Activated B cell treated with CpG ODN at 0.5 μM for 24 hours (primary cell): ENCODE measurements at regions not wholly inside any gene's neighbourhood (a gene's known extent, or its start where the extent isn't known, plus 50 kb on each side); places are given as distances from the start of the nearest gene placed in this dataset.

ENCODE experiments used
- ATAC-seq: fragments of 200-7000 bp; cut with Tn5 transposase; one replicate; pipeline ENCODE4 v1.10.0; 2021; ENCODE audit warnings: low read depth, mild to moderate bottlenecking, moderate library complexity
- CTCF ChIA-PET: fragments of 350-600 bp; sonication (Branson Sonifier 250); formaldehyde crosslinking; loops from one replicate; lab custom pipeline; 2021; ENCODE audit warnings: antibody characterized with exemption; lab: Charles Lee
- POLR2A ChIA-PET: fragments of 350-600 bp; sonication (Branson Sonifier 250); formaldehyde crosslinking; loops from one replicate; lab custom pipeline; 2021; ENCODE audit warnings: antibody characterized with exemption; lab: Charles Lee
- DNase-seq: peaks from one replicate; pipeline ENCODE4 v3.0.0; 2022
- H3K27ac Mint-ChIP-seq: one replicate; pipeline ENCODE4 v1.8.0; 2020; ENCODE audit warnings: mixed read lengths
- H3K27me3 Mint-ChIP-seq: one replicate; pipeline ENCODE4 v1.8.0; 2021; ENCODE audit warnings: mixed read lengths
- H3K36me3 Mint-ChIP-seq: one replicate; pipeline ENCODE4 v1.8.0; 2021; ENCODE audit warnings: low read depth, mixed read lengths
- H3K4me1 Mint-ChIP-seq: one replicate; pipeline ENCODE4 v1.8.0; 2021; ENCODE audit warnings: mixed read lengths
- H3K4me3 Mint-ChIP-seq: one replicate; pipeline ENCODE4 v1.8.0; 2020; ENCODE audit warnings: mild to moderate bottlenecking, mixed read lengths
- H3K9me3 Mint-ChIP-seq: one replicate; pipeline ENCODE4 v1.8.0; 2020; ENCODE audit warnings: mixed read lengths
- intact Hi-C: fragments of 100-400 bp; cut with micrococcal nuclease; formaldehyde crosslinking; loops from one replicate; pipeline ENCODE4 v1.15.1; 2024
- TF ChIP-seq, protein P1 (sequence below): fragments of 200-600 bp; IDR thresholded peaks from one replicate; pipeline ENCODE4 v1.8.0; 2022; ENCODE audit warnings: antibody characterized with exemption, mild to moderate bottlenecking

DNA sequence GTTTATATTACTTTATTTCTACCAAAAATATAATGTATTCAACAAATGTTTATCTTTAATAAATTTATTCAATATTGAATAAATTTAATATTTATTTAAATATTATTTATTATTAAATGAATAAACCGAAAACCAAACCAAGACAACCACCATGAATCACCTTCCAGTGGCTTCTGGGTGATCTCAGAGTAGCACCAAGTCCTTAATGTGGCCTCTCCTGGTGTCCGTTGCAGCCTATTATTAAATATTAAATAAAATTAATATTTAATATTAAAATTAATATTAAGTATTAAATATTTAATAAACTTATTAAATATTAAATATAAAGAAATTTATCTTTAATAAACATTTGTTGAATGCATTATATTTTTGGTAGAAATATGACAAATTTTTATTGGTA lies 143.3 kb upstream of the PLPP4 start:
- Mint-ChIP-seq H3K4me1 (no peaks in the 10 kb centered on the region), H3K36me3 (no peaks in the 10 kb centered on the region), H3K27me3 (no peaks in the 10 kb centered on the region), H3K9me3 (peaks cover 4% of the 10 kb centered on the region), H3K4me3 (no peak overlapping the region), H3K27ac (no peak overlapping the region)
- DNase-seq (no peak), ATAC-seq (no peak)
- TF ChIP-seq, protein P1, sequence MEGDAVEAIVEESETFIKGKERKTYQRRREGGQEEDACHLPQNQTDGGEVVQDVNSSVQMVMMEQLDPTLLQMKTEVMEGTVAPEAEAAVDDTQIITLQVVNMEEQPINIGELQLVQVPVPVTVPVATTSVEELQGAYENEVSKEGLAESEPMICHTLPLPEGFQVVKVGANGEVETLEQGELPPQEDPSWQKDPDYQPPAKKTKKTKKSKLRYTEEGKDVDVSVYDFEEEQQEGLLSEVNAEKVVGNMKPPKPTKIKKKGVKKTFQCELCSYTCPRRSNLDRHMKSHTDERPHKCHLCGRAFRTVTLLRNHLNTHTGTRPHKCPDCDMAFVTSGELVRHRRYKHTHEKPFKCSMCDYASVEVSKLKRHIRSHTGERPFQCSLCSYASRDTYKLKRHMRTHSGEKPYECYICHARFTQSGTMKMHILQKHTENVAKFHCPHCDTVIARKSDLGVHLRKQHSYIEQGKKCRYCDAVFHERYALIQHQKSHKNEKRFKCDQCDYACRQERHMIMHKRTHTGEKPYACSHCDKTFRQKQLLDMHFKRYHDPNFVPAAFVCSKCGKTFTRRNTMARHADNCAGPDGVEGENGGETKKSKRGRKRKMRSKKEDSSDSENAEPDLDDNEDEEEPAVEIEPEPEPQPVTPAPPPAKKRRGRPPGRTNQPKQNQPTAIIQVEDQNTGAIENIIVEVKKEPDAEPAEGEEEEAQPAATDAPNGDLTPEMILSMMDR, result no peak
- intact Hi-C loops, result no loop called here
- ChIA-PET POLR2A (no interaction called here), CTCF (no interaction called here)

DNA sequence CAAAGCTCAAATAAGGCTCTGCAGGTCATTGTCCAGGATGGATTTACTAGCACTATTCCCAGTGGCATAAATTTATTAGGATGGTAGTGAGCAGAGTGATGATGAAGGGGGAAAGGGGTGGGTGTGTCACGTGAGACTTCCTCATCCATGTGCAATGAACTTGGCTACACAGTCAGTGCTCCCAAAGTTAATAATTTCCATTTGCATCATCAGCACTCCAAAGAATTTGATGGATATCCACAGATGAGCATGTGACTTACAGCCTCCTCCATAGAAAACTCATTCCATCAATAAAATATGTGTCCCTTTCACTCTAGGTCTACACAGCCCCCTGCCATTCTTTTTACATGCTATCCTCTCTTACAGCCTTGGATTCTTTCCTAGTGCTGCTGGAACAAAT lies 142.6 kb upstream of the PLPP4 start:
- no peak for ATAC-seq
- no peak overlapping the region for H3K27ac Mint-ChIP-seq
- no peak overlapping the region for H3K4me3 Mint-ChIP-seq
- no peaks in the 10 kb centered on the region for H3K27me3 Mint-ChIP-seq
- no peaks in the 10 kb centered on the region for H3K4me1 Mint-ChIP-seq
- no peak for DNase-seq
- TF ChIP-seq, protein P1, result no peak
- CTCF ChIA-PET, result no interaction called here
- POLR2A ChIA-PET, result no interaction called here
- intact Hi-C loops, result no loop called here
- H3K36me3 Mint-ChIP-seq, result no peaks in the 10 kb centered on the region
- peaks cover 4% of the 10 kb centered on the region for H3K9me3 Mint-ChIP-seq

DNA sequence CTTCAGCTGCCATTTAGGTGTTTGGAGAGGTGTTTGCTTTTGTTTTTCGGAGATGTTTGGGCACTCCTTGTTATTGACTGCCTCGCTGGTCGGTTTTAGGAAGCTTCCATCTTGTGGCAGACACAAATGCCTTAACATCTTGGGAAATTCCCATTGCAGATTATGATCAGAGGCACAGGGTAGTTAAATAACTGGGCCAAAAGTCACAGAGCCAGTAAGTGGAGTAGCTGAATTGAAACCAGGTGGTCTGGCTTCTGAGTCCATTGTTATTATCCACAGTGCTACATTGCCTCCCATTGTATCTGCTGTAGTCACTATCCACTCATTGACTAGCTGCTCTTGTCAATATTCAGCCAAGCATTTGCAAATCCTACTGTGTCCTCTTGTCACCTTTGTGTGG lies 138.2 kb upstream of the PLPP4 start:
- no peak overlapping the region for H3K4me3 Mint-ChIP-seq
- TF ChIP-seq, protein P1, result no peak
- H3K4me1 Mint-ChIP-seq, result no peaks in the 10 kb centered on the region
- H3K36me3 Mint-ChIP-seq, result no peaks in the 10 kb centered on the region
- POLR2A ChIA-PET, result no interaction called here
- intact Hi-C loops, result no loop called here
- ATAC-seq (no peak), DNase-seq (no peak)
- CTCF ChIA-PET, result no interaction called here
- peaks cover 8% of the 10 kb centered on the region for H3K27me3 Mint-ChIP-seq
- H3K27ac Mint-ChIP-seq, result no peak overlapping the region
- no peaks in the 10 kb centered on the region for H3K9me3 Mint-ChIP-seq

DNA sequence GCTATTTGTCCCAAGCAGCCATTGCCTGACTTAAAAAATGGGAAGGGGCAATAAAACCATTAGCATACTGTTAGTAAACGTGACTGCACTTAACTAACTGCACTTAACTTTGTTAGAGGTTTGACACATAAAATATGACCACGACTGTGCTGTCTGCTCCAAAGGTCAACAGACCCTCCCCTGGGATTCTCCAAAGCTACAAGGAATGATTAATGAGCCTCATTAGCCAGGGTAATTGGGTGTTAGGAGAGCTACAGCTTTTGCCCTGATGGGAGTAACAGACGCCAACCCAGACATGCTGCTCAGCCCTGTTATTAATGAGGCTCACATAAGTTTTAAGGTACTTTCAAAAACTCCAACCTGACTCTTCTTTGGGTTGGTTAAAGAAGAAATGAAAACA lies 129.4 kb upstream of the PLPP4 start:
- ATAC-seq (no peak), DNase-seq (no peak)
- intact Hi-C loops, result no loop called here
- TF ChIP-seq, protein P1, result no peak
- Mint-ChIP-seq H3K27me3 (peaks cover 5% of the 10 kb centered on the region), H3K4me1 (no peaks in the 10 kb centered on the region), H3K4me3 (no peak overlapping the region), H3K36me3 (no peaks in the 10 kb centered on the region), H3K27ac (no peak overlapping the region), H3K9me3 (no peaks in the 10 kb centered on the region)
- CTCF ChIA-PET, result interaction anchor here (1.5 kb wide), 1 partner anchor 9 kb away, joined by 4 read pairs; no protein-coding TSS in a partner anchor
- POLR2A ChIA-PET, result no interaction called here

DNA sequence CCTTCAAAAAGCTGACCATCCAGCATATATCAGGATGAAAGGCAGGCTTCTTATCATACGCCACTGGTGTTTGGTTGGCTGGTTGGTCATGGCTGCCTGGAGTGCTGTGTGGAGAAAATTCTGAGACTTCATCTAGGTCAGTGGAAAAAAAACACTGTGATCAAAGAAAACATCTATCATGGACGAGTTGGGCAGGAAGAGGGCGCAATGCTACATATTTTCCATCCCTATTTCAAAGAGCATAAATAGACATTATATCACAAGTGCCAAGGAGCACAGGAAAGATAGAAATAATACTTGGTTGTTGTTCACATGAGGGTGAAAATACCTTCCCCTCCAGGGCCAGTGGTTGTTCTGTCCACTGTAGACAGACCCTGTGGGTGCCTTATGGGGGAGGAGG lies 128.4 kb upstream of the PLPP4 start:
- CTCF ChIA-PET, result interaction anchor here (1.5 kb wide), 1 partner anchor 8 kb away, joined by 4 read pairs; no protein-coding TSS in a partner anchor
- H3K4me3 Mint-ChIP-seq, result no peak overlapping the region
- intact Hi-C loops, result no loop called here

More for the DNA sequence above, 128.4 kb upstream of the PLPP4 start:
- no peaks in the 10 kb centered on the region for H3K9me3 Mint-ChIP-seq
- no peak for ATAC-seq
- H3K27me3 Mint-ChIP-seq, result peaks cover 5% of the 10 kb centered on the region
- H3K4me1 Mint-ChIP-seq, result no peaks in the 10 kb centered on the region
- TF ChIP-seq, protein P1, result no peak
- no peak for DNase-seq
- no peak overlapping the region for H3K27ac Mint-ChIP-seq
- POLR2A ChIA-PET, result no interaction called here
- no peaks in the 10 kb centered on the region for H3K36me3 Mint-ChIP-seq
